ENCODE measurements at regions not wholly inside any gene's neighbourhood (a gene's known extent, or its start where the extent isn't known, plus 50 kb on each side); places are given as distances from the start of the nearest gene placed in this dataset.

DNA sequence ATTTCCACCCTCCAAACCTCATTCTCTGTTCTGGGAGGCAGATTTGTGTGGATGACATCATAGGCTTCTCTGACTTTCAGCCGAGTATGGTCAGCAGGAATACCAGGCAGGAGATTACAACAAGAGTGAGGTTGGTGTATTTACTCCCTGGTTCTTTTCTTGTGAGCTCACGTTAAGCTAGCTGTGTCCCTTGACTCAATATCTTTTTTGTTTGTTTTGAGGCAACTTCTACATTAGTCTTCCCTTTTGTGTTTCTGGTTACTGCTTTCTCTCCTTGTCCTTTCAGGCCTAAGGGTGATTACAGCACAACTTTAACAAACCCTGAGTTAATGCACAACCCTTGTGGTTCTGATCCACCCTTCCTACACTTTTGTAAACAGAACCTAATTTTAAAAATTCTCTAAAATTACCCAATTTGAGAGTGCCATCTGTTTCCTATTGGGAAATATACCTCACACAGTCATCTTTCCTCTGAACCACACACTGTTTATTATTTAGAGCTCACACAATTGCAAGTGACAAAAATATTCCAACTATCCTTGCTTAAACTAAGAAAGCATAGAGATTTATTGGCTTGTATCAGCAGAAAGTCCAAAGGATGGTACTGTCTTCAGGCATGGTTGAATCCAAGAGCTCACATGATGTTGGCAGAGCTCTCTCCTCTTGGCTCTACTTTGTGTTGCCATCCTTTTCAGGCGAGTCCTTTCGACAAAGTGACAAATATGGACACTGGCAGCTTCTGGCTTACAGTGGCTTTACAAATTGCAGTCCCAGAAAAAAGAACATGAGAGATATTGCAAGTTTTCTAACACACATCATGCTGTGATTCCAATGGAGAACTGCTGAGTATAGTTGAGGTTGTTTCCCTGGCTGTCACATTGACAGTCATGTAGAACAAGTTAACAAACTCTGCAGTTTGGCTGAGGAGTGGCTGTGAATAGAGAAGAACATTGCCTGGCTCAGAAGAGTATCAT lies 150.5 kb upstream of the DDIT4L start:
- no peak for TF ChIP-seq EZH2 (IDR thresholded peaks at IDR 0.05; ENCODE audit: borderline replicate concordance, low read length)
- TF ChIP-seq, protein P1, sequence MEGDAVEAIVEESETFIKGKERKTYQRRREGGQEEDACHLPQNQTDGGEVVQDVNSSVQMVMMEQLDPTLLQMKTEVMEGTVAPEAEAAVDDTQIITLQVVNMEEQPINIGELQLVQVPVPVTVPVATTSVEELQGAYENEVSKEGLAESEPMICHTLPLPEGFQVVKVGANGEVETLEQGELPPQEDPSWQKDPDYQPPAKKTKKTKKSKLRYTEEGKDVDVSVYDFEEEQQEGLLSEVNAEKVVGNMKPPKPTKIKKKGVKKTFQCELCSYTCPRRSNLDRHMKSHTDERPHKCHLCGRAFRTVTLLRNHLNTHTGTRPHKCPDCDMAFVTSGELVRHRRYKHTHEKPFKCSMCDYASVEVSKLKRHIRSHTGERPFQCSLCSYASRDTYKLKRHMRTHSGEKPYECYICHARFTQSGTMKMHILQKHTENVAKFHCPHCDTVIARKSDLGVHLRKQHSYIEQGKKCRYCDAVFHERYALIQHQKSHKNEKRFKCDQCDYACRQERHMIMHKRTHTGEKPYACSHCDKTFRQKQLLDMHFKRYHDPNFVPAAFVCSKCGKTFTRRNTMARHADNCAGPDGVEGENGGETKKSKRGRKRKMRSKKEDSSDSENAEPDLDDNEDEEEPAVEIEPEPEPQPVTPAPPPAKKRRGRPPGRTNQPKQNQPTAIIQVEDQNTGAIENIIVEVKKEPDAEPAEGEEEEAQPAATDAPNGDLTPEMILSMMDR (conservative IDR thresholded peaks at IDR 0.05 in 1 of 2, IDR thresholded peaks at IDR 0.05 in 1 of 2; ENCODE audit: extremely low read depth in 1 of 2, insufficient read depth in 1 of 2, low read depth in 1 of 2, low read length in 2 of 2), result no peak

Data from mammary epithelial cell (primary cell).